ENCODE measurements at regions not wholly inside any gene's neighbourhood (a gene's known extent, or its start where the extent isn't known, plus 50 kb on each side); places are given as distances from the start of the nearest gene placed in this dataset.

GRCh38 chr12:126685636-126686035 lies 1581.3 kb upstream of the TMEM132C start:
- no peak overlapping the region for H3K27ac ChIP-seq (ENCODE audit: control insufficient read depth, insufficient read depth)
- BruUV-seq (replicated peaks) = no TSS peak
- TF ChIP-seq SREBF2 (IDR thresholded peaks at IDR 0.05; ENCODE audit: low read length) = no peak
- TF ChIP-seq PAX8 (IDR thresholded peaks at IDR 0.05) = no peak
- TF ChIP-seq RELA (IDR thresholded peaks at IDR 0.05; ENCODE audit: borderline replicate concordance, partially characterized antibody) = no peak
- no peak for TF ChIP-seq MTA2 (IDR thresholded peaks at IDR 0.05; ENCODE audit: low read depth)
- TF ChIP-seq ATF2 (IDR thresholded peaks at IDR 0.05; ENCODE audit: low read length) = no peak
- no peak for TF ChIP-seq BCL11A (IDR thresholded peaks at IDR 0.05; ENCODE audit: low read depth, low read length)
- no peak for TF ChIP-seq SRF (IDR thresholded peaks at IDR 0.05; ENCODE audit: low read depth in 2 of 2, low read length in 2 of 2)
- no peak for TF ChIP-seq NR2C2 (IDR thresholded peaks at IDR 0.05; ENCODE audit: borderline replicate concordance, control insufficient read depth, insufficient read length, low read depth)
- TF ChIP-seq GATAD2B (conservative IDR thresholded peaks at IDR 0.05; ENCODE audit: low read depth) = no peak
- no peak for TF ChIP-seq NFYA (IDR thresholded peaks at IDR 0.05; ENCODE audit: borderline replicate concordance, low read depth, low read length)
- TF ChIP-seq, protein P1, sequence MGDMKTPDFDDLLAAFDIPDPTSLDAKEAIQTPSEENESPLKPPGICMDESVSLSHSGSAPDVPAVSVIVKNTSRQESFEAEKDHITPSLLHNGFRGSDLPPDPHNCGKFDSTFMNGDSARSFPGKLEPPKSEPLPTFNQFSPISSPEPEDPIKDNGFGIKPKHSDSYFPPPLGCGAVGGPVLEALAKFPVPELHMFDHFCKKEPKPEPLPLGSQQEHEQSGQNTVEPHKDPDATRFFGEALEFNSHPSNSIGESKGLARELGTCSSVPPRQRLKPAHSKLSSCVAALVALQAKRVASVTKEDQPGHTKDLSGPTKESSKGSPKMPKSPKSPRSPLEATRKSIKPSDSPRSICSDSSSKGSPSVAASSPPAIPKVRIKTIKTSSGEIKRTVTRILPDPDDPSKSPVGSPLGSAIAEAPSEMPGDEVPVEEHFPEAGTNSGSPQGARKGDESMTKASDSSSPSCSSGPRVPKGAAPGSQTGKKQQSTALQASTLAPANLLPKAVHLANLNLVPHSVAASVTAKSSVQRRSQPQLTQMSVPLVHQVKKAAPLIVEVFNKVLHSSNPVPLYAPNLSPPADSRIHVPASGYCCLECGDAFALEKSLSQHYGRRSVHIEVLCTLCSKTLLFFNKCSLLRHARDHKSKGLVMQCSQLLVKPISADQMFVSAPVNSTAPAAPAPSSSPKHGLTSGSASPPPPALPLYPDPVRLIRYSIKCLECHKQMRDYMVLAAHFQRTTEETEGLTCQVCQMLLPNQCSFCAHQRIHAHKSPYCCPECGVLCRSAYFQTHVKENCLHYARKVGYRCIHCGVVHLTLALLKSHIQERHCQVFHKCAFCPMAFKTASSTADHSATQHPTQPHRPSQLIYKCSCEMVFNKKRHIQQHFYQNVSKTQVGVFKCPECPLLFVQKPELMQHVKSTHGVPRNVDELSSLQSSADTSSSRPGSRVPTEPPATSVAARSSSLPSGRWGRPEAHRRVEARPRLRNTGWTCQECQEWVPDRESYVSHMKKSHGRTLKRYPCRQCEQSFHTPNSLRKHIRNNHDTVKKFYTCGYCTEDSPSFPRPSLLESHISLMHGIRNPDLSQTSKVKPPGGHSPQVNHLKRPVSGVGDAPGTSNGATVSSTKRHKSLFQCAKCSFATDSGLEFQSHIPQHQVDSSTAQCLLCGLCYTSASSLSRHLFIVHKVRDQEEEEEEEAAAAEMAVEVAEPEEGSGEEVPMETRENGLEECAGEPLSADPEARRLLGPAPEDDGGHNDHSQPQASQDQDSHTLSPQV (IDR thresholded peaks at IDR 0.05) = no peak
- no peak for TF ChIP-seq NBN (IDR thresholded peaks at IDR 0.05)
- ATAC-seq (no peak), DNase-seq (ENCODE audit: low read depth, low spot score) (no peak), FAIRE-seq (no peak)
- no peaks in the 10 kb centered on the region; the same call in 2 of the 3 replicates for H3K9me3 ChIP-seq (replicated peaks; ENCODE audit: control insufficient read depth, insufficient read depth, low read length)
- no peaks in the 10 kb centered on the region for H3K27me3 ChIP-seq (replicated peaks in 1 of 2; ENCODE audit: control insufficient read depth in 2 of 2, insufficient read depth in 2 of 2, low read length in 1 of 2)
- H3K4me3 ChIP-seq = no peak overlapping the region
- intact Hi-C loops (cut with micrococcal nuclease; ENCODE audit: unreplicated experiment) = no loop called here
- no peaks in the 10 kb centered on the region for H3K4me1 ChIP-seq (ENCODE audit: control insufficient read depth, insufficient read depth, low read length)
- H3K4me2 ChIP-seq (ENCODE audit: control insufficient read depth, insufficient read depth) = no peak overlapping the region
- H4K20me1 ChIP-seq (ENCODE audit: control insufficient read depth, insufficient read depth) = no peaks in the 10 kb centered on the region
- no peaks in the 10 kb centered on the region for H3K79me2 ChIP-seq (ENCODE audit: control insufficient read depth, insufficient read depth, low read length)
- ChIA-PET SMC1A (ENCODE audit: uncharacterized antibody, unreplicated experiment) (no interaction called here), CTCF (no interaction called here), POLR2A (no interaction called here), RAD21 (ENCODE audit: unreplicated experiment) (no interaction called here)
- no peaks in the 10 kb centered on the region for H3K36me3 ChIP-seq (ENCODE audit: control insufficient read depth in 2 of 2, insufficient read depth in 2 of 2, low read length in 1 of 2)
- no peak overlapping the region for H3K9ac ChIP-seq (ENCODE audit: control insufficient read depth, insufficient read depth, low read length)
- H2AFZ ChIP-seq (ENCODE audit: control insufficient read depth, low read depth, low read length) = no peak overlapping the region
- WGBS (ENCODE audit: insufficient coverage, insufficient replicate concordance, low lambda C conversion rate, missing lambda C conversion rate) = 0% methylated on average over 1 of the region's 1 CpG
- in situ Hi-C loops (cut with MboI) = no loop called here
